Muscle layer of duodenum (tissue), 2 donors: ENCODE measurements at regions not wholly inside any gene's neighbourhood (a gene's known extent, or its start where the extent isn't known, plus 50 kb on each side); places are given as distances from the start of the nearest gene placed in this dataset.

ENCODE experiments used
- H3K27ac ChIP-seq: one replicate; pipeline ENCODE4 v1.7.0; 2013; ENCODE audit warnings: mild to moderate bottlenecking, low read length
- H3K27me3 ChIP-seq: one replicate; pipeline ENCODE4 v1.7.0; 2013; ENCODE audit warnings: low read depth, mild to moderate bottlenecking, control low read depth, low read length
- H3K36me3 ChIP-seq, 2 donors: one replicate each; pipeline ENCODE4 v1.7.0; 2013; ENCODE audit warnings: low read length in 2 of 2, control low read depth in 1 of 2, mild to moderate bottlenecking in 1 of 2; ENCODE audit not compliant: insufficient read depth in 2 of 2, control insufficient read depth in 1 of 2
- H3K4me1 ChIP-seq, 2 donors: one replicate each; pipeline ENCODE4 v1.7.0; 2013; ENCODE audit warnings: low read length in 2 of 2, mild to moderate bottlenecking in 2 of 2, control low read depth in 1 of 2, moderate library complexity in 1 of 2; ENCODE audit not compliant: insufficient read depth in 2 of 2, control insufficient read depth in 1 of 2
- H3K4me3 ChIP-seq, 2 donors: one replicate each; pipeline ENCODE4 v1.7.0; 2013; ENCODE audit warnings: low read length in 2 of 2, low read depth in 1 of 2, mild to moderate bottlenecking in 1 of 2
- H3K9me3 ChIP-seq, 2 donors: one replicate each; pipeline ENCODE4 v1.7.0; 2013; ENCODE audit warnings: low read length in 2 of 2, control low read depth in 1 of 2, mild to moderate bottlenecking in 1 of 2; ENCODE audit not compliant: control insufficient read depth in 1 of 2
- donor health status: healthy.

- Histone ChIP-seq H3K36me3 (no peaks in the 10 kb centered on the region), H3K9me3 (peaks cover 0 to 10% of the 10 kb centered on the region in 2 donors), H3K27me3 (no peaks in the 10 kb centered on the region), H3K27ac (no peak overlapping the region), H3K4me1 (no peaks in the 10 kb centered on the region), H3K4me3 (peak overlapping the region; percentile 28 to 39)
These were observed 256.5 kb upstream of the PPP2R2D start for GRCh38 chr10:131644289-131644688.

DNA sequence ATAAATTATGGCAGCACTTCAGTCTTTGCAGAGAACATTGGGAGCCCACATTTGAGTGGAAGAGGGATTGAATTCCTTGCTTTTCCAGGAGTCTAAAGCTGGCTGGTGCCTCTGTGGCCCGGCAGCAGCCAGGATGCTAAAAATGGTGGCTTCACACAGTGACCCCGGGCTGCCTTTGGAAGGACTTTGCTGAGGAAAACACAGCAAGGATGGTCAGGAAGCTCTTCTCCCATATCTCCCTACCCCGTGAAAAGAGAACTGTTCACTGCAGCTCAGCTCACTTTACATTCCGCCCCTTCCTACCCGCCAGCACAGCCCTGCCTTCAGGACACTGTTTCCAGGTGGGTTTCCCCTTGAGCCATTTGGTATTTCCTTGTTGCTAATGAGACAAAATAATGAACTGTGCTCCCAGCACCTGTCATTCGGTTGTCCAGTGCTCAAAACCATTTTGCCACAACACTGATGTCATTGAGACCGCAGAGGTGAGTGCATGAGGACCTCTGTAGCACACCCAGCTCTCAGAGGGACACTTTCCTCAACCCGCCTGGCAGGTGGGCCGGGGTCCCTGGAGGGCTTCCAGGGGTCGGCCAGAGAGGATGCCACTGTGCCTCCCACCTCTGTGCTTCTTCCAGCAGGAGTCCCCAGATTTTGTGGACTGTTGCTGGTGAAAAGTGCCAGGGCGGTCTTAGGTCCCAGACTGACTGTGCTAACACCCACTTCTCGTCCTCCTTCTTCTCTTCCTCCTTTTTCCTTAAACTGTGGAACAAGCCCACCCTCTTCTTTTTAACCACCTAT, 255.7 kb upstream of the PPP2R2D start:
- H3K4me3 ChIP-seq, result no peak overlapping the region

DNA sequence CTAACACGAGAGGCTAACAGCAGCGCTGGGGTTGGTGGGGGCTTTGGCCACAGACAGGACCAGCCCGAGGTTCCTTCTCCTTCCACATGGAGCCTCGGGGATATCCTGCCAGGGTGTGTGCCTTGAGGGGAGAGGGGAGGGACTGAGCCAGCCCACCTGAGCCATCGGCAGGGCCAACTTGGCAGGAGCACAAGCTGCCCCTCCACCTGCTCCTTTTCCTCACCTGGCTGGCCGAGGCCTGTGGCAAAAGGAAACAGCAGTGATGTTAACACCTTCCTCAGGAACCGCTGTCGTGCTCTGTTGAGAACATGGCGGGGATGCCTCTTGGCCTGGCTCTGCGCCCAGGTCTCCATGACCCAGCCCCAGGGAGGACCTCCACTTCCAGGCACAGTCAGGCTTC, 255.1 kb upstream of the PPP2R2D start:
- no peaks in the 10 kb centered on the region for H3K9me3 ChIP-seq
- H3K27me3 ChIP-seq, result no peaks in the 10 kb centered on the region
- H3K4me3 ChIP-seq, result no peak overlapping the region
- H3K27ac ChIP-seq, result no peak overlapping the region
- no peaks in the 10 kb centered on the region for H3K4me1 ChIP-seq
- H3K36me3 ChIP-seq, result no peaks in the 10 kb centered on the region

More for the DNA sequence above, 255.7 kb upstream of the PPP2R2D start:
- Histone ChIP-seq H3K36me3 (no peaks in the 10 kb centered on the region), H3K27ac (no peak overlapping the region), H3K9me3 (peaks cover 0 to 4% of the 10 kb centered on the region in 2 donors), H3K27me3 (no peaks in the 10 kb centered on the region), H3K4me1 (no peaks in the 10 kb centered on the region)

GRCh38 chr10:131646551-131647525, 254.0 kb upstream of the PPP2R2D start:
- no peaks in the 10 kb centered on the region for H3K27me3 ChIP-seq
- H3K4me1 ChIP-seq, result no peaks in the 10 kb centered on the region
- H3K27ac ChIP-seq, result no peak overlapping the region

DNA sequence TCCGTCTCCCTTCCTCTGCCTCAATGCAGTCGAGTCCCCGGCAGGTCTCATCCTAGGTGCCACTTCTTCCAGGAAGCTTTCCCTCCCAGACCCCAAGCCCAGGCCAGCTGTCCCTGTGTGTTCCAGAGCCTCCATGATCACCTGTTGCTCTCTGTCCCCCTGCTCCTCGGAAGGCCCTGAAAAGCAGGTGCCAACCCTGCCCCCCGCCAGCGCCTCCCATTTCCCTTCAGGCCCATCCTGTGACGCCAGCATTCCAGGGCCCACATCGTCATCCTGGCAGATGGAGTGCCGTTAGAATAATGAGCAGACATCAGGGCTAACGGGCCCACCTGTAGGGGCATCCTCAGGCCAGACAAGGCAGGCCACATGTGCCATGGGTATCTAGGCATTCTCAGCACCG, 253.0 kb upstream of the PPP2R2D start:
- Histone ChIP-seq H3K27me3 (peaks cover 8% of the 10 kb centered on the region), H3K4me3 (no peak overlapping the region), H3K36me3 (no peaks in the 10 kb centered on the region), H3K4me1 (no peaks in the 10 kb centered on the region), H3K27ac (no peak overlapping the region), H3K9me3 (no peaks in the 10 kb centered on the region)

More at GRCh38 chr10:131646551-131647525, 254.0 kb upstream of the PPP2R2D start:
- Histone ChIP-seq H3K36me3 (no peaks in the 10 kb centered on the region), H3K4me3 (no peak overlapping the region), H3K9me3 (no peaks in the 10 kb centered on the region)

DNA sequence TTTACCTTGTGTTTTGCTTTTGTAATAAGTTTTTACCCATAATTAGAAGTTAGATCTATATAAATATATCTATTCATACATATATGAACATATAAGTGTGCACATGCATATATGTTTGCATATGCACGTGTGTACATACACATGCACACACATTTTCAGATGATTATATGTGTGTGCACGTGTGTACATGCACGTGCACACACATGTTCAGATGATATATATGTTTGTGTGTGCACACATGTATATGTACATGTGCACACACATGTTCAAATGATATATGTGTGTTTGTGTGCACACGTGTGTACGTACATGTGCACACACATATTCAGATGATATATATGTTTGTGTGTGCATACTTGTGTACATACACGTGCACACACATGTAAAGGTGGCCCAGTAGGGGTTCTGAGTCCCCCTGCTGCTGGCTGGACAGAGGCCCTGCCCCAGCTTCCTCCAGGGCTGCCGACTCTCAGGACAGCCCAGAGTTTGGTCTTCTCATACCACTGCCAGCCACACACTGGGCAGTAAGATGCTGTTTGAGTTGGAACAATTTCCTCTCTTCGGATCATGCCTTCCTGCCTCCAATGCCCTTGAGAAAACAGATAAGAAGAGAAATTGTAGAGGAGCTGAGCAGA, 252.3 kb upstream of the PPP2R2D start:
- Histone ChIP-seq H3K9me3 (no peaks in the 10 kb centered on the region), H3K27ac (no peak overlapping the region), H3K36me3 (no peaks in the 10 kb centered on the region), H3K27me3 (peaks cover 8% of the 10 kb centered on the region), H3K4me3 (no peak overlapping the region), H3K4me1 (no peaks in the 10 kb centered on the region)

DNA sequence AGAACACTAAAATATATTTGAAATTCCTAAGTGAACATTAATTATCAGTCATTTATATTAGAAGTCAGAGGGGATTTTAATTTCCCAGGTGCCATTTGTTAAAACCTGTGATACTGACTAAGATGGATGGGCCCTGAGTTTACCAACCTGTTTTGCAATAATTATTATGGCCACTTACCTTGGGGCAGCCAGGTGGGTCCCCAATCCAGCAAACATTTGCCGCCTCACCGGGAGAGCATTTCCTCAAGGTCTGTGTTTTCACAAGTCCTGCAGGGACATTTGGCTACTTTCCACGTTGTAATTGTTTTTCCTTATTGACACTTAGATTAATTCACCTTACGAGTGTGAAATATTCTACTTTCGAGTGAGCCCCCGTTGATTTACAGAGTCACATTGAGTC, 251.2 kb upstream of the PPP2R2D start:
- H3K4me3 ChIP-seq, result no peak overlapping the region
- no peaks in the 10 kb centered on the region for H3K36me3 ChIP-seq
- no peaks in the 10 kb centered on the region for H3K4me1 ChIP-seq
- H3K27me3 ChIP-seq, result peaks cover 8% of the 10 kb centered on the region
- no peak overlapping the region for H3K27ac ChIP-seq
- H3K9me3 ChIP-seq, result no peaks in the 10 kb centered on the region

GRCh38 chr10:131650169-131650705, 250.6 kb upstream of the PPP2R2D start:
- H3K4me1 ChIP-seq, result no peaks in the 10 kb centered on the region
- H3K9me3 ChIP-seq, result no peaks in the 10 kb centered on the region
- H3K27me3 ChIP-seq, result peaks cover 8% of the 10 kb centered on the region
- H3K36me3 ChIP-seq, result no peaks in the 10 kb centered on the region
- no peak overlapping the region for H3K4me3 ChIP-seq
- H3K27ac ChIP-seq, result no peak overlapping the region

DNA sequence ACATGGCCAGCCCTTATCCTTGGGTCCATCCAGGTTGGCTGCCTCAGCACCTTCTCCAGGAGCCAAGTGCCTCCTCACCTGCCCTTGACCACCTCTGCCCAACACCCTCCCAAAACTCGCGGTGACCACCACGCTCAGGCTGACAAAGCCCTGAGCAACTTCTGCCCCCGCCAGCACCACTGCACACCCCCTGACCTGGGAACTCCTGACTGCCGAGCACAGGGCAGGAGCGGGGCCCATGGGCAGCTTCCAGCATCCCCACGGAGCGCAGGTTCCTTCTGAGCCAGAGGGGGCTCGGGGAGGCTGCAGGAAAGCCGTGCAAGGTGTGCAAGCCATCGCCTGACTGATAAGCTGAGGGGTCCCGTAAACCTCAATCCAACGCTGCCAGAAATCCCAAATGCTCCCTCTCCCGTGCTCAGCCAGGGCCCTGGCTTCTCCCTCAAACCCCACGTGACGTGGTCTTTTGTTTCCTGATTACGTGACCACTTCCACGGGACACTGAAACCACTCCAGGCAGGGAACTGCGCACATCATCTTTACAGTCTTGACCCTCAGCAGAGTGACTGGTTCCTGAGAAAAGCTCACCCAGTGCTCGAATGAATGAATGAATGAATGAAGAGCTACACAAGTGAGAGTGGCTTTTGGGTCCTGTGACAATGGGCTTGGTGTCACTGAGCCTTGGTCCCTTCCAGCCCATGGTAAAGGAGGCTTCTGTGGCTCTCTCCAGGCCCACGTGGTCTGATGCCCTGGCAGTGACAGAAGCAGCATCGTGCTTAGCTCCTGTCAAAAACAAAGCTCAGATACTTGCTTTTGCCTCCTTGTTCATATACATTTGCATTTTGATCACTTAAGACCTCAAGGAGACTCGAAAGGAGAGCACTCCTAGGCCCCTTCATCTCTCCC, 249.8 kb upstream of the PPP2R2D start:
- no peak overlapping the region for H3K4me3 ChIP-seq
- H3K27ac ChIP-seq, result no peak overlapping the region
- peaks cover 8% of the 10 kb centered on the region for H3K27me3 ChIP-seq
- H3K4me1 ChIP-seq, result no peaks in the 10 kb centered on the region
- no peaks in the 10 kb centered on the region for H3K9me3 ChIP-seq
- H3K36me3 ChIP-seq, result no peaks in the 10 kb centered on the region

DNA sequence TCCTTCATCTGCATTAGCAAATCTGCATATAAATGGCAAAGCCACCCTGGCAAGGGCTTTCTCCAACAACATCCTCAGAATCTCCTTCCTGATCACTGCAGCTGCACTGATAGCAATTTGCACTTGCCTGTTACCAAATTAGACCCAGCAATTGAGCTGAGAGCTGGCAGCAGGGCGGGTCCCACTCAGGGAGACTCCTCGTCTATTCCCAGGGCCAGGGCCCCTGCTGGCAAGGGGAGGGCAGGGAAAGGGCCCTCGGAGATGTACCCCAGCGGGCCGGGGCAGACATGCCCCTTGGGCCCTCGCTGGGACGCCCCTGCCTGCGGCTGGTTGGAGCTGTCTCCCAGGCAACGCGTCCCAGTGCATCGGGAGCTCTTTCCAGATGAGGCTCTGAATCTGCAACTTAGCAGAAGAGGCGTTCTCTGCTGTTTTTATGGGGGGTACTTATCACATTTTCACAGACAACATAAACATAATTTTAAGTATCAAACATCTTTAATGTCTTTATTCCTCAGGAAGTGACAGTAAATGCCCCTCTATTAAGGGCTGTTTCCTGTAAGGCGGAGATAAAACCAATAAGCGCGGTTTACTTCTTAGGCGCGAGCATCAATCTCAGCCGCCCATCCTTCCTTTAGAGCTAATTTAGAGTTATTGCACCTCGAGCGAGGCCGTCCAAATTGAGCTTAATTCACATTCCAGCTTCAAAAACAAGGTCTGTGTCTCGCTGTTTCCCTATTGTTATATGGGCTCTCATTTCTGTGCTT, 249.0 kb upstream of the PPP2R2D start:
- Histone ChIP-seq H3K4me3 (no peak overlapping the region), H3K36me3 (no peaks in the 10 kb centered on the region), H3K4me1 (no peaks in the 10 kb centered on the region), H3K9me3 (no peaks in the 10 kb centered on the region), H3K27me3 (peaks cover 8% of the 10 kb centered on the region), H3K27ac (no peak overlapping the region)
